ENCODE measurements at regions not wholly inside any gene's neighbourhood (a gene's known extent, or its start where the extent isn't known, plus 50 kb on each side); places are given as distances from the start of the nearest gene placed in this dataset.

DNA sequence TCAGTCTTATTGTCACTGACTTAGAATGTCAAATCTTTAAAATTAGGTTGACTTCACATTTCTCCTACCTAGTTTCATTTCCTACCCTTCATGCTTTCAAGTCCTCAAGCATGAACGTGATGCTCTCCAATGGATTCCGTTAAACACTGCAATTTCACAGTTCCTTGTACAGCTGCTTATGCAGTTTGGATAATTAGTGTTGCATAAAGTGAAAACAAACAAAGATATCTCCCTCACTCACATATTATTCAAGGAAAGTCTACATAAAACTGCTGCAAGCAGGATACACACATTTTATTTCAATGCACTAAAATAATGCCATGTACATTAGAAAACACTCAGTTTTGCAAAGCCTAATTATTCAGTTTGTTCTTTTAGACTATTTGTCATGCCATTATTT, 214.0 kb downstream of the CRPPA start:
- Histone ChIP-seq H3K27me3 (ENCODE audit: control insufficient read depth in 2 of 2, insufficient read depth in 2 of 2, low read length in 2 of 2) (no peaks in the 10 kb centered on the region), H3K4me3 (ENCODE audit: low read length in 2 of 2) (no peak overlapping the region), H3K36me3 (ENCODE audit: control insufficient read depth in 2 of 2, insufficient read depth in 2 of 2, low read length in 2 of 2) (no peaks in the 10 kb centered on the region), H3K9me3 (ENCODE audit: control insufficient read depth in 2 of 2, low read length in 2 of 2) (no peaks in the 10 kb centered on the region), H3K27ac (ENCODE audit: low read depth in 2 of 2, low read length in 2 of 2) (no peak overlapping the region), H3K4me1 (ENCODE audit: control insufficient read depth in 2 of 2, insufficient read depth in 2 of 2, low read length in 2 of 2) (peaks cover 8 to 13% of the 10 kb centered on the region in 2 donors), H3K9ac (ENCODE audit: low read depth in 1 of 2, low read length in 2 of 2) (no peak overlapping the region)

DNA sequence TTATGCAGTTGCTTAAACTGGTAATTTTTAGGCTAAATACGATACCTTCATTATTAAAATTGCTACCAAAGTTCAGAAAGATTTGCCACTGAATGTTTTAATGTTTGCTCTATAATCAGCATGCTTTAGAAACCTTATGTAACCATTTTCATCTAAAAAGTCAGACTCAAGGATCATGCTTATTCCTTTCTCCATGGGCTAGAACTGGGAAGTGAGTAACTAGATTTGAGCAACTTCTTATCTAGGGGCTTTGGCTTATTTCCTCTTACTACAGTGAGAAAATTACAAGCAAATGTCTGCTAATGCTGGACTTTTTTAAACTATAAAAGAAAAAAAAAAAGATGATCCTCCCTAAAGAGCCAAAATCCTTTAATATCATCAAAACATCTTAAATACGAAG, 215.9 kb downstream of the CRPPA start:
- Histone ChIP-seq H3K36me3 (ENCODE audit: control insufficient read depth in 2 of 2, insufficient read depth in 2 of 2, low read length in 2 of 2) (no peaks in the 10 kb centered on the region), H3K27me3 (ENCODE audit: control insufficient read depth in 2 of 2, insufficient read depth in 2 of 2, low read length in 2 of 2) (no peaks in the 10 kb centered on the region), H3K9ac (ENCODE audit: low read depth in 1 of 2, low read length in 2 of 2) (no peak overlapping the region), H3K27ac (ENCODE audit: low read depth in 2 of 2, low read length in 2 of 2) (no peak overlapping the region), H3K4me1 (ENCODE audit: control insufficient read depth in 2 of 2, insufficient read depth in 2 of 2, low read length in 2 of 2) (peaks cover 4% of the 10 kb centered on the region in 2 donors), H3K4me3 (ENCODE audit: low read length in 2 of 2) (no peak overlapping the region), H3K9me3 (ENCODE audit: control insufficient read depth in 2 of 2, low read length in 2 of 2) (no peaks in the 10 kb centered on the region)

DNA sequence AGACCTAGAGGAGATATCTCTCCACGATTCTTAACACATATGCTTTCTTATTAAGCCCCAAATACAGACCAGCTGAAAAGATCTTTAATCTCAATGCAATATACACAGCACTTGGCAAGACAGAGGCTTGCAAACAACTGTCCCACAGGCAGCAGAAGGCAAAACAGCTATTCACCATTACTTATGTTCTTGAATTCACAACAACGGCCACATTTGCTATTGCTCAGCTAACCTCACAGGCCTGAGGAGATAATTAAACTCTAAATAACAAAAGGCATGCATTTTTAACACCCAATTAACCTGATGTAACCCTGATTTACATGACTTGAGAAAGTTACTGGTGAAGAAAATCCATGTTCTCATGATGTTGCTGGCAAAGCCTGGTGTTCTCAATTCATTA, 216.4 kb downstream of the CRPPA start:
- no peak overlapping the region for H3K27ac ChIP-seq (ENCODE audit: low read depth in 2 of 2, low read length in 2 of 2)
- H3K36me3 ChIP-seq (ENCODE audit: control insufficient read depth in 2 of 2, insufficient read depth in 2 of 2, low read length in 2 of 2) = no peaks in the 10 kb centered on the region
- H3K4me1 ChIP-seq (ENCODE audit: control insufficient read depth in 2 of 2, insufficient read depth in 2 of 2, low read length in 2 of 2) = peaks cover 4% of the 10 kb centered on the region in 2 donors
- no peak overlapping the region for H3K9ac ChIP-seq (ENCODE audit: low read depth in 1 of 2, low read length in 2 of 2)
- no peaks in the 10 kb centered on the region for H3K27me3 ChIP-seq (ENCODE audit: control insufficient read depth in 2 of 2, insufficient read depth in 2 of 2, low read length in 2 of 2)
- no peaks in the 10 kb centered on the region for H3K9me3 ChIP-seq (ENCODE audit: control insufficient read depth in 2 of 2, low read length in 2 of 2)
- no peak overlapping the region for H3K4me3 ChIP-seq (ENCODE audit: low read length in 2 of 2)

DNA sequence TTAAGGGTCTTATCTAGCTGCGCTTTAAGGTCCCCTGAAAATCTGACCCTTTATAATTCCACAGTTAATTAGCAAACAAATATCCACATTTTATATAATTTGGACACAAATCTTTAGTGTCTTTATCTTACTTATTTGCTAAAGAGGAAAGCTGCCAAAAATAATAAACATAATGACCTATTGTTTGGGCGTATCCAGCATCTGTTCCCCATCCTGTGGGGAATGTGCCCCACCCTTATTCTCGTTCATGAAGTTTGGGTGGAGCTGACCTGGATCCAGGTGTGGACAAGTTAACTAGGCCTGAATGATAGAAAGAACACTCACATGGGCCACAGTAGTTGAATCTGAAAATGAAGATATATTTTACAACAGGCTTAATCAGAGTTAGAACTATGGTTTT, 218.3 kb downstream of the CRPPA start:
- no peak overlapping the region for H3K4me3 ChIP-seq (ENCODE audit: low read length in 2 of 2)
- H3K9ac ChIP-seq (ENCODE audit: low read depth in 1 of 2, low read length in 2 of 2) = no peak overlapping the region
- H3K27me3 ChIP-seq (ENCODE audit: control insufficient read depth in 2 of 2, insufficient read depth in 2 of 2, low read length in 2 of 2) = no peaks in the 10 kb centered on the region
- H3K9me3 ChIP-seq (ENCODE audit: control insufficient read depth in 2 of 2, low read length in 2 of 2) = no peaks in the 10 kb centered on the region
- H3K27ac ChIP-seq (ENCODE audit: low read depth in 2 of 2, low read length in 2 of 2) = no peak overlapping the region
- no peaks in the 10 kb centered on the region for H3K36me3 ChIP-seq (ENCODE audit: control insufficient read depth in 2 of 2, insufficient read depth in 2 of 2, low read length in 2 of 2)
- peaks cover 4% of the 10 kb centered on the region in 2 donors for H3K4me1 ChIP-seq (ENCODE audit: control insufficient read depth in 2 of 2, insufficient read depth in 2 of 2, low read length in 2 of 2)

GRCh38 chr7:16202303-16202702, 219.0 kb downstream of the CRPPA start:
- no peaks in the 10 kb centered on the region for H3K9me3 ChIP-seq (ENCODE audit: control insufficient read depth in 2 of 2, low read length in 2 of 2)
- H3K9ac ChIP-seq (ENCODE audit: low read depth in 1 of 2, low read length in 2 of 2) = no peak overlapping the region
- H3K36me3 ChIP-seq (ENCODE audit: control insufficient read depth in 2 of 2, insufficient read depth in 2 of 2, low read length in 2 of 2) = no peaks in the 10 kb centered on the region
- H3K27me3 ChIP-seq (ENCODE audit: control insufficient read depth in 2 of 2, insufficient read depth in 2 of 2, low read length in 2 of 2) = no peaks in the 10 kb centered on the region
- H3K27ac ChIP-seq (ENCODE audit: low read depth in 2 of 2, low read length in 2 of 2) = no peak overlapping the region
- no peak overlapping the region for H3K4me3 ChIP-seq (ENCODE audit: low read length in 2 of 2)
- H3K4me1 ChIP-seq (ENCODE audit: control insufficient read depth in 2 of 2, insufficient read depth in 2 of 2, low read length in 2 of 2) = peaks cover 4% of the 10 kb centered on the region in 2 donors

GRCh38 chr7:16200591-16200990, 220.7 kb downstream of the CRPPA start:
- H3K9ac ChIP-seq (ENCODE audit: low read depth in 1 of 2, low read length in 2 of 2) = no peak overlapping the region
- no peak overlapping the region for H3K27ac ChIP-seq (ENCODE audit: low read depth in 2 of 2, low read length in 2 of 2)
- H3K9me3 ChIP-seq (ENCODE audit: control insufficient read depth in 2 of 2, low read length in 2 of 2) = no peaks in the 10 kb centered on the region
- peaks cover 4% of the 10 kb centered on the region in 2 donors for H3K4me1 ChIP-seq (ENCODE audit: control insufficient read depth in 2 of 2, insufficient read depth in 2 of 2, low read length in 2 of 2)
- no peaks in the 10 kb centered on the region for H3K36me3 ChIP-seq (ENCODE audit: control insufficient read depth in 2 of 2, insufficient read depth in 2 of 2, low read length in 2 of 2)
- no peaks in the 10 kb centered on the region for H3K27me3 ChIP-seq (ENCODE audit: control insufficient read depth in 2 of 2, insufficient read depth in 2 of 2, low read length in 2 of 2)
- no peak overlapping the region for H3K4me3 ChIP-seq (ENCODE audit: low read length in 2 of 2)

- Histone ChIP-seq H3K9ac (ENCODE audit: low read depth in 1 of 2, low read length in 2 of 2) (no peak overlapping the region), H3K36me3 (ENCODE audit: control insufficient read depth in 2 of 2, insufficient read depth in 2 of 2, low read length in 2 of 2) (no peaks in the 10 kb centered on the region), H3K9me3 (ENCODE audit: control insufficient read depth in 2 of 2, low read length in 2 of 2) (no peaks in the 10 kb centered on the region), H3K27ac (ENCODE audit: low read depth in 2 of 2, low read length in 2 of 2) (no peak overlapping the region), H3K27me3 (ENCODE audit: control insufficient read depth in 2 of 2, insufficient read depth in 2 of 2, low read length in 2 of 2) (no peaks in the 10 kb centered on the region), H3K4me1 (ENCODE audit: control insufficient read depth in 2 of 2, insufficient read depth in 2 of 2, low read length in 2 of 2) (no peaks in the 10 kb centered on the region), H3K4me3 (ENCODE audit: low read length in 2 of 2) (no peak overlapping the region)
These were observed 227.7 kb downstream of the CRPPA start for GRCh38 chr7:16193631-16194030.

DNA sequence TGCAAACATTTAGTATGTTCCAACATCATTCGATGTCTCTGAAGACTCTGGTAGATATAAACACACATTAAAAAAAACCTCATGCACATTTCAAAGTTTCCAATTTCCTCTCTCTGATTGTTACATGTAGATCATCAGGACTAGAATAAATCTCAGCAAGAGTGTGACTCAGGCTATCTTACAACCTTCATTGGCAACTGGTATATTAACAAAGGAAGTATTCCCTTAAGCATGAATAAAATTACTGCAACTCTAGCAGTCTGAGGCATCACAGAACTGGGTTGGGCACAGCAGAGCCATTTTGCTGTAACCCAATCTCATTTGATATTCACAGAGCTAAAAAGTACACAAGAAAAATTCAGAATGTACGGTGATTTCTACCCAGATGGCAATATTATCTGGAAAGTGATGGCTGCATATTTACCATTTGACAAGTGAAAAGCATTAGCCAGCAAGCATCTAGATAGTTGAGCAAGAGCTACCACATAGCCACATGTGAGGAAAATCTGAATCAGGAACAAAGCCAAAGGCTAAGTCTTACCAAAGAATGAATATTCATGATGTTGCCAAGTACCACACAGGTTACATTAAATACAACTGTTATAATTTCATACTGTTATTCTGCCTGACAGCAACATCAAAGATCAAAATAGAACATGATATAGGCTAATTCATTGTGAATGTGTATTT, 232.2 kb downstream of the CRPPA start:
- H3K27me3 ChIP-seq (ENCODE audit: control insufficient read depth in 2 of 2, insufficient read depth in 2 of 2, low read length in 2 of 2) = no peaks in the 10 kb centered on the region
- no peak overlapping the region for H3K4me3 ChIP-seq (ENCODE audit: low read length in 2 of 2)
- no peaks in the 10 kb centered on the region for H3K36me3 ChIP-seq (ENCODE audit: control insufficient read depth in 2 of 2, insufficient read depth in 2 of 2, low read length in 2 of 2)

GRCh38 chr7:16187131-16187530, 234.2 kb downstream of the CRPPA start:
- Histone ChIP-seq H3K27me3 (ENCODE audit: control insufficient read depth in 2 of 2, insufficient read depth in 2 of 2, low read length in 2 of 2) (no peaks in the 10 kb centered on the region), H3K4me3 (ENCODE audit: low read length in 2 of 2) (no peak overlapping the region), H3K9ac (ENCODE audit: low read depth in 1 of 2, low read length in 2 of 2) (no peak overlapping the region), H3K4me1 (ENCODE audit: control insufficient read depth in 2 of 2, insufficient read depth in 2 of 2, low read length in 2 of 2) (no peaks in the 10 kb centered on the region), H3K36me3 (ENCODE audit: control insufficient read depth in 2 of 2, insufficient read depth in 2 of 2, low read length in 2 of 2) (no peaks in the 10 kb centered on the region), H3K9me3 (ENCODE audit: control insufficient read depth in 2 of 2, low read length in 2 of 2) (no peaks in the 10 kb centered on the region), H3K27ac (ENCODE audit: low read depth in 2 of 2, low read length in 2 of 2) (no peak overlapping the region)

More for the DNA sequence above, 232.2 kb downstream of the CRPPA start:
- Histone ChIP-seq H3K27ac (ENCODE audit: low read depth in 2 of 2, low read length in 2 of 2) (no peak overlapping the region), H3K9me3 (ENCODE audit: control insufficient read depth in 2 of 2, low read length in 2 of 2) (no peaks in the 10 kb centered on the region), H3K9ac (ENCODE audit: low read depth in 1 of 2, low read length in 2 of 2) (no peak overlapping the region), H3K4me1 (ENCODE audit: control insufficient read depth in 2 of 2, insufficient read depth in 2 of 2, low read length in 2 of 2) (no peaks in the 10 kb centered on the region)

- no peak overlapping the region for H3K4me3 ChIP-seq (ENCODE audit: low read length in 2 of 2)
- no peaks in the 10 kb centered on the region for H3K4me1 ChIP-seq (ENCODE audit: control insufficient read depth in 2 of 2, insufficient read depth in 2 of 2, low read length in 2 of 2)
- no peak overlapping the region for H3K27ac ChIP-seq (ENCODE audit: low read depth in 2 of 2, low read length in 2 of 2)
- no peak overlapping the region for H3K9ac ChIP-seq (ENCODE audit: low read depth in 1 of 2, low read length in 2 of 2)
- H3K27me3 ChIP-seq (ENCODE audit: control insufficient read depth in 2 of 2, insufficient read depth in 2 of 2, low read length in 2 of 2) = no peaks in the 10 kb centered on the region
- no peaks in the 10 kb centered on the region for H3K36me3 ChIP-seq (ENCODE audit: control insufficient read depth in 2 of 2, insufficient read depth in 2 of 2, low read length in 2 of 2)
- no peaks in the 10 kb centered on the region for H3K9me3 ChIP-seq (ENCODE audit: control insufficient read depth in 2 of 2, low read length in 2 of 2)
These were observed 242.8 kb downstream of the CRPPA start for GRCh38 chr7:16178585-16178984.

GRCh38 chr7:16178092-16178491, 243.2 kb downstream of the CRPPA start:
- Histone ChIP-seq H3K27ac (ENCODE audit: low read depth in 2 of 2, low read length in 2 of 2) (no peak overlapping the region), H3K9me3 (ENCODE audit: control insufficient read depth in 2 of 2, low read length in 2 of 2) (no peaks in the 10 kb centered on the region), H3K4me1 (ENCODE audit: control insufficient read depth in 2 of 2, insufficient read depth in 2 of 2, low read length in 2 of 2) (no peaks in the 10 kb centered on the region), H3K36me3 (ENCODE audit: control insufficient read depth in 2 of 2, insufficient read depth in 2 of 2, low read length in 2 of 2) (no peaks in the 10 kb centered on the region), H3K9ac (ENCODE audit: low read depth in 1 of 2, low read length in 2 of 2) (no peak overlapping the region), H3K27me3 (ENCODE audit: control insufficient read depth in 2 of 2, insufficient read depth in 2 of 2, low read length in 2 of 2) (no peaks in the 10 kb centered on the region), H3K4me3 (ENCODE audit: low read length in 2 of 2) (no peak overlapping the region)
